PC-9 (cell line): ENCODE measurements at regions not wholly inside any gene's neighbourhood (a gene's known extent, or its start where the extent isn't known, plus 50 kb on each side); places are given as distances from the start of the nearest gene placed in this dataset.

Source experiments
- EZH2 ChIP-seq: fragments of 200-600 bp; sonication (generic); IDR thresholded peaks from 2 replicates; pipeline ENCODE4 v1.8.0; 2017; ENCODE audit warnings: antibody characterized with exemption, low read depth
- TF ChIP-seq, protein P1 (sequence below): fragments of 200-600 bp; sonication (generic); conservative IDR thresholded peaks from 2 replicates; pipeline ENCODE4 v1.6.1; 2017; ENCODE audit warnings: mixed run types, antibody characterized with exemption, mild to moderate bottlenecking, moderate library complexity

DNA sequence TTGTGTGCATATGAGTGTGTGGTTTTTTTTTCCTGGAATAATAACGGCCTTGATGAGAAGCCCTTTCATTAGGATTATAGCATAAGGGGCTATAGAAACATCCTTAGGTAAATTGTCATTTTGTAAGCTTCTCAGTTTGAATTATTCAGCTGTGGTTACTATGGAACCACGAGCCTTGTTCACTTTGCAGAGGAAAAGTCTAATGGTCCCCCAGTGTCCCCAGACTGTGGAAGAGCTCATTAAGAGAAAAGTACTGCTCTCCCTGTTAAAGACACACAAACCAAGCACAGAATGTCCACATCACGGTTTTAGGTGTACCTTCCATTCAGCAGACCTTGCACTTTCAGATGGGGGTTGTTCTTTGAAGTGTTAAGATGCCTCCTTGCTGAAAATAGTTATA, 199.3 kb upstream of the DEPDC1 start:
- TF ChIP-seq, protein P1, sequence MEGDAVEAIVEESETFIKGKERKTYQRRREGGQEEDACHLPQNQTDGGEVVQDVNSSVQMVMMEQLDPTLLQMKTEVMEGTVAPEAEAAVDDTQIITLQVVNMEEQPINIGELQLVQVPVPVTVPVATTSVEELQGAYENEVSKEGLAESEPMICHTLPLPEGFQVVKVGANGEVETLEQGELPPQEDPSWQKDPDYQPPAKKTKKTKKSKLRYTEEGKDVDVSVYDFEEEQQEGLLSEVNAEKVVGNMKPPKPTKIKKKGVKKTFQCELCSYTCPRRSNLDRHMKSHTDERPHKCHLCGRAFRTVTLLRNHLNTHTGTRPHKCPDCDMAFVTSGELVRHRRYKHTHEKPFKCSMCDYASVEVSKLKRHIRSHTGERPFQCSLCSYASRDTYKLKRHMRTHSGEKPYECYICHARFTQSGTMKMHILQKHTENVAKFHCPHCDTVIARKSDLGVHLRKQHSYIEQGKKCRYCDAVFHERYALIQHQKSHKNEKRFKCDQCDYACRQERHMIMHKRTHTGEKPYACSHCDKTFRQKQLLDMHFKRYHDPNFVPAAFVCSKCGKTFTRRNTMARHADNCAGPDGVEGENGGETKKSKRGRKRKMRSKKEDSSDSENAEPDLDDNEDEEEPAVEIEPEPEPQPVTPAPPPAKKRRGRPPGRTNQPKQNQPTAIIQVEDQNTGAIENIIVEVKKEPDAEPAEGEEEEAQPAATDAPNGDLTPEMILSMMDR: no peak
- no peak for TF ChIP-seq EZH2
